HG02852 (cell line): ENCODE measurements at regions not wholly inside any gene's neighbourhood (a gene's known extent, or its start where the extent isn't known, plus 50 kb on each side); places are given as distances from the start of the nearest gene placed in this dataset.
"Not testable (repeated sequence)": the region's sequence is repeated elsewhere in the genome, so short reads cannot be mapped to it uniquely, and the experiment has no call there.

Source experiments
- ATAC-seq: cut with Tn5 transposase; IDR thresholded peaks from one replicate; pipeline ENCODE4 v1.9.1; 2021; ENCODE audit warnings: mild to moderate bottlenecking, moderate library complexity; ENCODE audit not compliant: unreplicated experiment

DNA sequence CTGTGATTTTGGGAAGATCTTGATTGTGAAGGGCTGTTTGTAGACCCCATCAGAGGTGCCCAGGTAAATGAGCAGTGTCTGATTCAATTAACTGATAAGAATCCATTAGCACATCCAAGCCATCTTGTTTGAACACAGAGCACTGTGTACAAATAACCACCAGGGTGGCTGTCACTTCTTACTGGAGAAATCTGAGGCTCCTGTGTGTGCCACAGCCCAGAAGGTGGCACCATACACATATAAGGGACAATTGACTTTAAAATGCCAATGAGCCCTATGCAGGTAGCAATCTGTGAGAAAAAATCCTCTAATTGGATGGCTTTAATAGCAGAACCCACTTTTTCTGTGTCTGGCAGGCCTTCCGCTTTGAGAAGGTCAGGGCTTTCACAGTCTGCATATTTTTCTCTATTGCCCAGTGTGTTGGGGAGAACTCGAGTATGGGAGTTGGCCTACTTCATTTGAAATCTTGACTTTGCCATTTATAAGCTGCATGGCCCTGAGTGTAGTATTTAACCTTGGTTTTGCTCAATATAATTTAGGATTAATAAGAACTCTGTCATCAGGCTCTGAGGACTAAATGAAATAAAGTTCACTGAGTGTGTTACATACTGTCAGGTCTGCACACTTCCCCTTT, 517.4 kb downstream of the CCSER2 start:
- ATAC-seq, result no peak

DNA sequence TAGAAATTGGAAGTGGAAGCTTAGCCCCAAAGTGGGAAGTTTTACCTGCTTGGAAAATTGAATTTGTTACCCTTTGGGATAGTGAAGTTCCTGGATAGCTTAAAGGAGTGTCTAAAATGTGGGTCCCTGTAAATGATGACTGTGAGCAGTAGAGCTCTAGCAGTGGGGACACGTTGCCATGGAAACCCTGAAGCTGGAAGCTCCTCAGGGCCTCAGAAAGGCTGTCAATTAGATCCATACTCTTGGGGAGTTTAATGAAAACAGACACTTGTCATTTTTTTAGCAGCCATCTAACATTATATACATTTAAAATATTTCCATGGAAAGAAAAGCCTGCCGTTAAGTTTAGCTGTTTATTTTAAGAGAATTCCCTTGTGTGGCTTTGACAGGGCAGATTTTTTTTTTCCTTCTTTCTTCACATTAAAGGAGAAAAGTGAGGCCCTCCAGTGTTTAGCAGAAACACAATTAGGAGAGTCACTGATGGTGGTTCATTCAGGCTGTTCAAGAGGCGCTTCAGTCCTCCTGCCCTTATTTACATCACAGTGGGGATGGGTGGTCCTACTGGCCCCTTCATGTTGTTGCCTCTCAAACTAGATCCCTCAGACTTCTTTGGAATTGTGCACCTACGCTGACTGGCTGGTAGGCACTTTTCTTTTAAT, 518.4 kb downstream of the CCSER2 start:
- ATAC-seq, result no peak

DNA sequence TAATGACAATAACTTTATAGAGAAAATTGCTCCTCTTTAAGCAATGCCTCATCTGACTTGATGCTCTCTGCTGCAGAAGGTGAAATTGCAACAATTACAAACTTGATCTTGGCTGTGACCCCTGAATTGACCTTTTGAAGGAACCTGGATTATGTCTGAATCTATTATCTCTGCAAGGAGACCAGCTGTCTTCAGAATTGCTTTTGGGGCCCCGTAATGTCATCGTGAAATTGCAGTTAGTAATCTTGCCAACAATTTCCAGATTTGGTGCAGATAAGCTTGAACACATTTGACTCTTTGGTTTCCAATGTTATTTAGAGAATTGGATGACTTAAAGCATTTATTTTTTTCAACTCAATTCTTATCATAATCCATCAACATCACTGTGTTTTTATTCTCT, 520.6 kb downstream of the CCSER2 start:
- no peak for ATAC-seq

DNA sequence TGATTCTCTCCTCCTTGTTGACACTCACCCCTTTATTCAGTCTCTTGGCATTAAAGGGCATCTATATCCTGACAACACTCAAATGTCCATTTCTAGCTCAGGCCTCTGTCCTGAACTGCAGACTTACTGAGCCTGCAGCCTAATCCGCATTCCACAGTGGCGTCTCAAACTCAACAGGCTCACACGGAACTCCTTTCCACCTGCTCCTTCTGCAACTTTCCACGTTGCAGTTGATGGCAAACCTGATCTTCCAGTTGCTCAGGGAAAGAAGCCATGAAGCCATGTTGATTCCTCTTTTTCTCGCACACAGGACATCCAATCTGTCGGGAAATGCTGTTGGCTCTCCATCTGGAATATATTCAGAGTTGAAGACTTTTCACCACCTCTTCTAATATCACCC, 522.4 kb downstream of the CCSER2 start:
- ATAC-seq, result no peak

DNA sequence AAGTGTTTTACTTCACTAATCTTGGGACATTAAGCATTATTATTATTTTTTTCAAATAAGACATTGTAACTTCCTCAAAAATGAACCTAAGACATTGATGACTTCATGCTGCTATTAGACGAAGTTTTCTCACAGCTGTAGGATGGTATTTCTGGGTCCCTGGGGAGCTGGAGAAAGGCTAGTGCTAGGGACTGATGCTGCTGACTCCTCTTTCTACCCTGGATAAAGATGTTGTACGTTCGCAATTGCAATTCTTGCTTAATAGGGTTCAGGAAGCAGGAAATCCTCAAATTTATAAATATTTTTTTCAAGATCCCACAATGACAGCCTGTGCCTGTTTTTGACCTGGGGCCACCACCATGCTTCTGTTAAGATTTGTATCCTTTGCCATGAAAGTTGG, 526.0 kb downstream of the CCSER2 start:
- no peak for ATAC-seq

DNA sequence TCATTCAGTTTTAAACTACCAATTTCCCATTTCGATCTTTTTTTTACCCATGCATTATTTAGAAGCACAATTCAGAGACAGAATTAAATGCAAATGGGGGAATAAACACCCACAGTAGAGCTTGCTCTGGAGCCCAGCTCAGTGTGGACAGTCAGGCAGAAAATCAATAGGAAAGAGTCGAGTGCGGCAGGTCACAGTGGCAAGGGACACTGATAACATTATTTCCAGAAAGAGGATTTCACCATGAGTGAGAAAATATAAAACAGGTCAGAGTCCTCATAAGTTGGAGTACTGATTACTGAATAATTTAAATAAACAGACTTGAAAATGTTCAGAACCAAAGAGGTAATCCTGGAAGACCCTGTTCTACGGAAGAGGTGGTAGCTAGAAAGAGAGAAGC, 532.5 kb downstream of the CCSER2 start:
- no peak for ATAC-seq

DNA sequence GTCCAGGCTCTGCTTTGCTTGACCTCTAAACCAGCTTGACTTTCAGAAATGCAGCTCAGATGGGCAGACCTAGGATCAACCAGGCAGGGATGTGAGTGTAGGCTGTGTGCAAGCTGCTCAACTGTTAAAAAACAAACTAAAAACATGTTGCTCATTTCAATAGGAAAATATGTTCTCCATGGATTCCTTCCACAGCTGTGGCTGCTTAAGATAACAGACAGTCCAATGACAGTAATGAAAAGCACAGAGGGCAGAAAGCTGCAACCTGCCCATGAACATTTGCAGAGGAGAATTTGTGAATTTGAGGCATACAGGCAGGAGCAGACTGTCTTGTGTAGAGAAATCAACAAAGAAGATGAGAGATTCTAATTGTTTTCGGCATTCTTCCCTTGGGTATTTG, 534.2 kb downstream of the CCSER2 start:
- no peak for ATAC-seq

DNA sequence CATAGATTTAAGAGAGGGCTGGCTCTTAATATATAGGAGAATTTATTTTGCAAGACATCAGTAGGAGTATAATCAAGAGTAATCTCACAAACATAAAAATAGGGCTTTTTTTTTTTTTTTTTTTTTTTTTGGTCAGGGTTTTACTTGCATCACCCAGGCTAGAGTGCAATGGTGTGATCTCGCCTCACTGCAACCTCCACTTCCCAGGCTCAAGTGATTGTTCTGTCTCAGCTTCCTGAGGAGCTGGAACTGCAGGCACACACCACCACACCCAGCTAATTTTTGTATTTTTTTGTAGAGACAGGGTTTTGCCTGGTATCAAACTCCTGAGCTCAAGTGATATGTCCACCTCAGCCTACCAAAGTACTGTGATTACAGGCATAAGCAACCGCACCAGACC, 535.3 kb downstream of the CCSER2 start:
- no peak for ATAC-seq

DNA sequence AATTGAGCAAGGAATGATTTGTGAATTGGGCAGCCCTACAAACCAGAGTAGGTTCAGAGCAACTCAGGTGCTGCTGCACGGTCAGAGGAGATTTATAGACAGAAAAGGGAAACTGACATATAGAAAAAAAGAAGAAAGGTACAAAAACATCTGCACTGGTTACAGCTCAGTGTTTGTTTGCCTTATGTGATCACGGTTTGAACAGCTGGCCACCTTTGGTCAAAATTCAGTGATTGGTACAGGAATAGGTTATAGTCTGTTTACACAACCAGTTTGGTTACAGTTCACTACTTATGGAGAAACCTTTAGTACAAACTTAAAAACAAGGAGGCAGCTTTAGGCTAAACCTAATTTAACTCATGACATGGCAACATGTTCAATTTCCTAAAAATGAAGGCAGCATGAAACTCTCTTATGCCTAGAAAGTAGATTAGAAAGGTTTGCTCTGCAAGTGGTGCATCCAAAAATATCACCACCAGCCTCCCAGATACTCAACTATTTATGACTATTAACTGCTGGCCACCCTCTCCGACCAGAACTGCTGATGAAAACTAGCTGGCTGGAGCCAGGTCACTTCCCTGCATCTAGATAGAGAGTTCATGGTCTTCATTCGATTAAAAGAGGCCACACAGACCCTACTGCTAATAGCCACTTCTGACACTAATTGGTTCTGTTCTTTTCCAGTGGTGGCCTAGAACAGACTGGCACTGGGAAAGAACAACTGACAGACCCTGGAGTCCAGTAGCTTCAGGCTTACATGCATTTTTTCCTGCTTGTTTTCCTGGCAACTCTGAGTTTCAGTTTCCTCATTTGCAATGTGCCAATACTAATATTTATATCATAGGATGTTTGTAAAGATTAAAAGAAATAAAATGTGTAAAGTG, 548.0 kb downstream of the CCSER2 start:
- no peak for ATAC-seq

DNA sequence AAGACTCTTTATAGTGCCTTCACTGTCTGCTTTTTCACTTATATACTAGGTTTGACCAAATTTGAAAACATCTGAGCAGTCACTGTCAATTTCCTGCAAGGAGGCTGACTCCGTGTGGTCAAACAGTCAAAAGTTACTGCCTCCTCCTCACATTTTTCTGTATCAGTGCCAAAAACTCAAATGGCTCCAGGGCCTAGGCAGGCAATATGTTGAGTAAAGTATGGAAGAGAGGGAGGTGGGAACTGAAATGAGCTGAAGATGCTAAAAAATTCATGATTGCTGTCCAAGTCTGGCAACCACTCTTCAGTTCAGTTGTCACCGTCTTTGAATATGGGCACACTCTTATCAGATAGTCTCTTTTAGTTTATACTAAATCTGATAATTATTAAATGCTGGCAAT, 551.6 kb downstream of the CCSER2 start:
- ATAC-seq, result no peak

DNA sequence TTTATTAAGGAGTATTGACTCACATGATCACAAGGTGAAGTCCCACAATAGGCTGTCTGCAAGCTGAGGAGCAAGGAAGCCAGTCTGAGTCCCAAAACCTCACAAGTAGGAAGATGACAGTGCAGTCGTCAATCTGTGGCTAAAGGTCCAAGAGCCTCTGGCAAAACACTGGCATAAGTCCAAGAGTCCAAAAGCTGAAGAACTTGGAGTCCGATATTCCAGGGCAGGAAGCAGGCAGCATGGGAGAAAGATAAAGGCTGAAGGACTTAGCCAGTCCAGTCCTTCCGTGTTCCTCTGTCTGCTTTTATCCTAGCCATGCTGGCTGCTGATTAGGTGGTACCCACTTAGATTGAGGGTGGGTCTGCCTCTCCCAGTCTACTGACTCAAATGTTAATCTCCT, 553.3 kb downstream of the CCSER2 start:
- ATAC-seq, result not testable (repeated sequence)

DNA sequence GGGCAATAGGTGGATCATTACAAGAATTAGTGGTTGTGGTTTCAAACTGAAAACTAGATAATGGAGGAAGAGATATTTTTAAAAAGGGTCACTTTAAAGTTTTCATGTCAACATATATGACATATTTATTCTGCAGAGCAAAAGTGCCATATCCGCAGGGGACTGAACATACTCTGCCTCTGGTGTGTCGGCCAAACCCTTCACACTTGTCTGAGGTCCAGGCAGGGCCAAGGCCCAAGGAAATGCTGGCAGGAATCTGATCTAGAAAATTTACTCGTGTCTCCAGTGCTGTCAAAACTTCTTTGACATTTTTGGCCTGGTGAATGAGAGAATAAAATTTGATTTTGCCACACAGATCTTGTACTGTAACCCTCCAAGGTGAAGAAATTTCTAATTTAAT, 562.3 kb downstream of the CCSER2 start:
- ATAC-seq, result no peak

DNA sequence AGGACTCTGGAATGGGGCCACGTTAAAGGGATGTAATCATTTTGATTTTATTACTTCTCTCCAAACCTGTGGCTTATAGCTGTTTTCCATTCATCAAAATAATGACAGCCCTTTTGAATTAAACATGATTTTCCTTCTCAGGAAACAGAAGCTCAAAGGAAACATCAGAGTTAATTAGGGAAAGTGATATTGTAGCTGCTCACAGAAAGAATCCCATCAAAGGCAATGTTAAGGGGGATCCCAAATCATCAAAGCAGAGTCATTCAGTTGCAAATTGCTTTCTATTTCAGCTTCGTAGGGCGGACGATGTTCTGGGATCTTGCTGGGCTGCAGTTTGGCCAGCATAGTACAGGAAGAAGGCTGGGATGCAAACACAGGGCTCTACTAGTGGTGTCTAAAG, 563.2 kb downstream of the CCSER2 start:
- no peak for ATAC-seq

DNA sequence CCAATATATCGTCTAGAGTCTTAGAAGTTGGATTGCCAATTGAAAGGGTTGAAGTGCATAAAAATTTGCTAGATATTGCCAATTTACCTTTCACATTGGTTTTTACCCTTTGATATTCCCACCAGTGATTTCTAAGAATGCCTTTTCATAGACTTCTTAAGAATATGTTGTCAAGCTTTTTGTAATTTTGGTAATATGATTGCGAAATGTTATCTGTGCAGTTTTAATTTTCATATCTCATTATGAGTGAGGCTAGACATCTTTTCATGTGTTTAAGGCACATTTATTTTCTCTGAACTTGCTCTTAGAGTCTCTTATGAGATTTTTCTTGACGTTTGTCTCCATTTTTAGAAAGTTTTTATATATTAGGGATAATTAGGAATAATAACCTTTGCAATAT, 567.2 kb downstream of the CCSER2 start:
- no peak for ATAC-seq

DNA sequence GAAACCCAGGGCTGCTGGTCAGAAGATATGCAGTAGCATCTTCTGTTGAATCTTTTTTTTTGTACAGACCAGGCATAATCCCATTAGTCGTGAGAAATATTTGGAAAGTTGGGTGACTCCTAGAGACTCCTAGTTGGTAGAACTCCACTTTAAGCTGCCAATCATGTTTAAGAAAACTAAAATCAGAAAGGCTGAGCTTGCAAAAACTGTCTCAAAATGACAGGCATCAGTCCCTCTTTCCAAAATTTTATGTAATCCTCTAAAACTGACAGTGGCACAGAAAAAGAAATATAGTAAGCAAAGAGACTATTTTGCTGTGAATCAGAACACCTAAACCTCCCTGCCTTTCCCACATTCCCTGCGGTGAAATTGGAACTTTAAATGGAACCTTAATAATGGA, 568.5 kb downstream of the CCSER2 start:
- no peak for ATAC-seq

DNA sequence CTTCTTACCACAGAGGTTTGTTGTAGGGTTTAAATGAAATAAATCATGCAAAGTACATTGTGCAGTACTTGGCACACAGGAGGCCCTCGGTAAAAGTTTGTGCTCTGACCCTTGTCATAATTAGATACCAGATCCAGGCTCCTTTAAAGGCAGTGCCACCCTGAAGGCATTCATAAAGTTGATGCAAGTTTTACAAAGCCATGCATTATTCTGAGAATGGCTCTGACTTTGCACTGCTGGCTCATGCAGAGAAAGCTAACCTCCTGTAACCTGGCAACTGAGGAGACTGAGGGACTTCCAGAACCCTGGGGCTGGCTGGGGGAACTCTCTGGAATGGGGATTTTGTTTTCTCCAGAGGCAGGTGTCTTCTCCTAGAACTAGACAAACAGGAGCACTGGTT, 570.9 kb downstream of the CCSER2 start:
- no peak for ATAC-seq

DNA sequence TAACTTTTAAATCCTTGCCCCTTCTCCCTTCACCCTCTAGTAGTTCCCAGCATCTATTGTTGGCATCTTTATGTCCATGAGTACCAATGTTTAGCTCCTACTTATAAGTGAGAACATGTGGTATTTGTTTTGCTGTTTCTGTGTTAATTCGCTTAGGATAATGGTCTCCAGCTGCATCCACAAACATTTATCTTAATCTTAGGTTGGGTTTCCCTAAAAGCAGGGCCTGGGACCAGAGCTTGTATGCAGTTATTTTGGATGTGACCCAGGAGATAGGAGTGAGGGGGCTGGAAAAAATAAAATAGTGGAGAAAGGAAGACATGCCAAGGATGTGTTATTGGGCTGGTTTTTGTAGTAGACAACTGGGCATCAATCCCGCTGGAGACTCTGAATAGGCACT, 571.8 kb downstream of the CCSER2 start:
- ATAC-seq, result no peak

DNA sequence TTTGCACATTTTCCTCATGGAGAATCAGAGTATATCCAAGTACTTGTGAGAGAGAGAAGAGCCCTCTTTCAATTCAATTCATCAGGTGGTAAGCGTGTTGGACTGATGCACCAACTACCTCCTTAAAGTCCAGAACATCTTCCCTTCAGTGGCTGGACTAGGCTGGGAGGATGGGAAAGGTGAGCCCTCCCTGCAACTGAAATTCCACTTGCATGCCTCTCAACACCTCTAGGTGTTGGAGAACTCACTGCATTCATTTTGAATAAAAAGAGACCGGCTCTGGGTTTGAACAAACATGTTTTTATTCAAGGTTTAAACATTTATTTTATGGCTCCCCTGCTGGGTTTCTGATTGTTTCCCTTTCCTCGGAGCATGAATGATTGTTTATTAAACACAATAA, 573.5 kb downstream of the CCSER2 start:
- ATAC-seq, result no peak

DNA sequence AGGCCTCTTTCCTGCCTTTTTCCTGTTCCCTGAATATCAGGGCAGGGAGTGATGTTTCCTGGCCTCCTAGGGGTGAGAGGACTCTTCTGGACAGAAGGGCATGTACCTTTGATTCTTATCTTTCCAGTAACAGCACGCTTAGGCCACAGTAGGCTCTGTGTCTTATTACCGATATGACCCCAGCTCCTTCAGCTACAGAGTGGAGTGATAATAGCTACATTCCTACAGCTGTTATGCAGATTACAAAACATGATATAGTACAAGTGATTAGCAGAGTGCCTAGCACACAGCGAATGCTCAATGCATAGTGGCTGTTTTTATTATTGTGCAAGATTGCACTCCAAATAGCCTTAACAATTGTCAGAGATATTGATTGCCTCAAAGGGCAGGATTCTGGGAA, 574.2 kb downstream of the CCSER2 start:
- ATAC-seq, result no peak

DNA sequence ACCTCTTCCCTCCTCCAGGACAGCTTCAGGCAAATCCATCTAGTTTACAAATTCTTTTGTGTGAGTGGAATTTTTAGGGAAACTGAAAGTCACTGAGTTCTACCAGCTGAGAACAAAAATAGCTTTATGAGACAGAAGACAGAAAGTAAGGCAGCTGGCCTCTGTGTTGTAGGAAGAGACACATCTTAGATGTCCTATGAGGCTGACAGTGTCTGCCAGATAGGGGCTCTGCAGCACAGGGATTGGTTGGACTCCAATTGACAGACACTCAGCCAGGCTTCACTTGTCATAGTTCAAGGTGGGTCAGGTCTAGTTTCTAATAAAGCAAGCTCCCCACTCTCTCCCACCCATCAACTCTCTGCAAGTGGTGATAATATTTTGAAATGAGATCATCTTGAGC, 574.9 kb downstream of the CCSER2 start:
- no peak for ATAC-seq

DNA sequence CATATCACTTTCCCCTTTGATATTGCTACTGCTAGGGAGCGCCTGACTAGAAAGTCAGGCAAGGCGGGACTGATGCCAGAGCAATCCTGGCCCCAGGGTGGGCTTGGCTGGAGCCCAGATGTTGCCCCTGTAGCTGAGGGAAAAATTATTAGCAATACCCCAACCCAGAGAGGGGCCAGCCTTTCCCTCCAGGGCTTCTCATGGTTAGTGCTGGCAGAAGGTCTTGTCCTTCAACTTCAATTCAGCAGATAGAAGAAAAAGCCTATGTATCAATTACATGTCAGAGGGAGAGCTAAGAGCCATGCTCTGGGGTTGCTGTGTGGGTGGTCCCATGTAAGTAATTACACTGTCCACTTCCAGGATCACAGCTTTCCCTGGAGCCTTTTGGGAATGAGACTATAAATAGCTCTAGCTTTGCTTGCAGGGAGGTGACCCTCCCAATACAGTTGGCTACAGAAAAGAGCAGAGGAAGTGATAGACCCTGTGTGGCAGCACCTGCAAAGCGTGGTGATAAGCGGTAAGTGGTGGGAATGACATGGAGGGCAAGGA, 579.1 kb downstream of the CCSER2 start:
- no peak for ATAC-seq

DNA sequence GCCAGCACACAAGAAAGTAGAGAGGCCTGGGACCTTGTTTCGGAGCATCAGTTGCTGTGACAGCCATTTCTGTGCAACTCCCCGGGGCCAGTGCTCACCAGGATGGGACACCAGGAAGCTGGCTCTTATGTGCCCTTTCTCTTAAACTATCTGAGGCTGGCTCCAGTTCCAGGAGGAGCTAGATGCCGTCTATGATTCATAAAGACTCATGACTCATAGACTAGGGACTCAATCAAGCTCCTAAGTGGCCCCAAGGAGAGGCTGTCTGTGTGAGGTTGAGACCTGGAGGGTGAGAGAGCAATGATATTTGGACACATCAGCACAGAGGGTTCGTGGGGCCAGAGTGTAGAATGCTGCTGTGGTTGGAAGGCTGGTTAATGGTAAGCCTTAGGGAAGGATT, 580.1 kb downstream of the CCSER2 start:
- no peak for ATAC-seq
